ENCODE measurements at regions not wholly inside any gene's neighbourhood (a gene's known extent, or its start where the extent isn't known, plus 50 kb on each side); places are given as distances from the start of the nearest gene placed in this dataset.
A peak's percentile ranks its signal among the peaks of the same experiment; 100 is the strongest.

- DNase-seq (ENCODE audit: low spot score in 2 of 2), result no peak
- in situ Hi-C loops (cut with MboI; ENCODE audit: low sequenced_read_pairs), result no loop called here
- no peak overlapping the region for H3K4me3 ChIP-seq
- no peaks in the 10 kb centered on the region for H3K27me3 ChIP-seq (ENCODE audit: low read depth)
- H3K36me3 ChIP-seq (replicated peaks), result no peaks in the 10 kb centered on the region
- no peaks in the 10 kb centered on the region for H3K9me3 ChIP-seq
- no peaks in the 10 kb centered on the region for H3K4me1 ChIP-seq
Measured at GRCh38 chr1:239507826-239508225, 121.5 kb downstream of the CHRM3 start.

- Histone ChIP-seq H3K27me3 (ENCODE audit: low read depth) (no peaks in the 10 kb centered on the region), H3K9me3 (no peaks in the 10 kb centered on the region), H3K4me1 (no peaks in the 10 kb centered on the region), H3K4me3 (no peak overlapping the region), H3K36me3 (replicated peaks) (no peaks in the 10 kb centered on the region)
- in situ Hi-C loops (cut with MboI; ENCODE audit: low sequenced_read_pairs), result no loop called here
- DNase-seq (ENCODE audit: low spot score in 2 of 2), result peak in 1 of 2 experiments; percentile 15
Measured at GRCh38 chr1:239511875-239512274, 125.5 kb downstream of the CHRM3 start.

DNA sequence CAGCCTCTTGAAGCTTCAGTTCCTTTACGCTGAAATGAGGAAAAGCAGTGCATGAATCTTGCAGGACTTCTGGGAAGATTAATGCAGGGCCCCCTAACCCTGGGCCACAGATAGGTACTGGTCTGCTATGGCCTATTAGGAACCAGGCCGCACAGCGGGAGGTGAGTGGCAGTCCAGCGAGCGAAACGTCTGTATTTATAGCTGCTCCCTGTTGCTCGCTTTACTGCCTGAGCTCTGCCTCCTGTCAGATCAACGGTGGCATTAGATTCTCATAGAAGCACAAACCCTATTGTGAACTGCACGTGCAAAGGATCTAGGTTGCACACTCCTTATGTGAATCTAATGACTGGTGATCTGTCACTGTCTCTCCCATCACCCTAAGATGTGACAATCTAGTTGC is 130.2 kb downstream of the CHRM3 start:
- Histone ChIP-seq H3K4me1 (no peaks in the 10 kb centered on the region), H3K9me3 (no peaks in the 10 kb centered on the region), H3K27me3 (ENCODE audit: low read depth) (no peaks in the 10 kb centered on the region), H3K4me3 (no peak overlapping the region), H3K36me3 (replicated peaks) (no peaks in the 10 kb centered on the region)
- in situ Hi-C loops (cut with MboI; ENCODE audit: low sequenced_read_pairs), result no loop called here
- DNase-seq (ENCODE audit: low spot score in 2 of 2), result no peak

GRCh38 chr1:239526391-239526790 is 140.0 kb downstream of the CHRM3 start:
- H3K36me3 ChIP-seq (replicated peaks), result no peaks in the 10 kb centered on the region
- DNase-seq (ENCODE audit: low spot score in 2 of 2), result no peak
- in situ Hi-C loops (cut with MboI; ENCODE audit: low sequenced_read_pairs), result no loop called here

DNA sequence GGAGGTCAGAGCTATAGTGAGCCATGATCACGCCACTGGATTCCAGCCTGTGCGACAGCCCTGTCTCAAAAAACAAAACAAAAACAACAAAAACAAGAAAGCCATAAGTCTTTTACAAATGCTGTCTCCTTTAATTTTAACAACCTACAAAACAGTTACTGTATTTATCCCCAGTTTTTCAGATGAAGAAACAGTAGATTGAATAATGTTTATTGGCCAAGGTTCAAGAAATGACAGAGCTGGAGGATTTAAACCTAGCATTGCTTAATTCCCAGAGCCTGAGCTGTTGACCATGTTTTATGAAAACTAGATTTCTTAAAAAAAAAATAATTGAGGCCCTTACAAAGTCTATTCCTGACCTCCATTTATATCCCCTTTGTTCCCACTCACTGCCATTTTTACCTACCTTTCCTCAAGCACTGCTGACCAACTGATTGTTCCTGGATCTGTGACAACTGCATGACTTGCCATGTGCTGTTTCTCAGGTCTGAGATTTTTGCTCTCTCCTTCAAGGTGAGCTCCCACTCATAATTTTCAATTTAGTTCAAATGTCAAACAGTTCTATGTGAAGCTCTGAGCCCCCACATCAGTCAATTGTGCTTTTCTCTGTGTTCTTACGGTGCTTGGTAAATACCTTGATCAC is 140.8 kb downstream of the CHRM3 start:
- H3K27me3 ChIP-seq (ENCODE audit: low read depth), result no peaks in the 10 kb centered on the region
- H3K9me3 ChIP-seq, result no peaks in the 10 kb centered on the region
- in situ Hi-C loops (cut with MboI; ENCODE audit: low sequenced_read_pairs), result no loop called here
- no peaks in the 10 kb centered on the region for H3K36me3 ChIP-seq (replicated peaks)
- H3K4me3 ChIP-seq, result no peak overlapping the region
- no peaks in the 10 kb centered on the region for H3K4me1 ChIP-seq
- no peak for DNase-seq (ENCODE audit: low spot score in 2 of 2)

More at GRCh38 chr1:239526391-239526790, 140.0 kb downstream of the CHRM3 start:
- H3K27me3 ChIP-seq (ENCODE audit: low read depth), result no peaks in the 10 kb centered on the region
- H3K4me3 ChIP-seq, result no peak overlapping the region
- H3K9me3 ChIP-seq, result no peaks in the 10 kb centered on the region
- H3K4me1 ChIP-seq, result no peaks in the 10 kb centered on the region

- peaks cover 9% of the 10 kb centered on the region for H3K4me1 ChIP-seq
Measured at GRCh38 chr1:239536165-239536849, 149.9 kb downstream of the CHRM3 start.

DNA sequence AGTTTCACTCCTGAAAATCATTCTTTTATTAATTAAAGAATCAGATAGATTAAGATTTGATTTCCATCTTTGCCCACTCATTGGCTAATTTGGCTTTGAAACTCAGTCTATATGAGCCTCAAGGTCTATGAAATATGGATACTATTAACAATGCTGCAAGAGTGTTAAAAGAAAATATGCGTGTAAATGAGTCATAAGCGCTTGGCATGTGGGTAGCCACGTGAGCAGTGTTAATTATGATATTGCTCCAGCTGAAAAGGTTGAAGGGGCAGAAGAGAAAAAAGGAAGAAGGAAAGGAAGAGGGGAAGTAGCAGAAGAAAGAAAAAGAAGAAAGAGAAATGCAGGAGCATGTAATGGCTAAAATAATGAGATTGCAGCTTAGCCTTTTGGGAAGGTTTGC is 151.4 kb downstream of the CHRM3 start:
- Histone ChIP-seq H3K27me3 (ENCODE audit: low read depth) (no peaks in the 10 kb centered on the region), H3K4me3 (no peak overlapping the region), H3K9me3 (no peaks in the 10 kb centered on the region), H3K4me1 (peaks cover 9% of the 10 kb centered on the region), H3K36me3 (replicated peaks) (no peaks in the 10 kb centered on the region)
- in situ Hi-C loops (cut with MboI; ENCODE audit: low sequenced_read_pairs), result no loop called here
- DNase-seq (ENCODE audit: low spot score in 2 of 2), result no peak

More at GRCh38 chr1:239536165-239536849, 149.9 kb downstream of the CHRM3 start:
- no peak for DNase-seq (ENCODE audit: low spot score in 2 of 2)
- Histone ChIP-seq H3K36me3 (replicated peaks) (no peaks in the 10 kb centered on the region), H3K4me3 (no peak overlapping the region), H3K27me3 (ENCODE audit: low read depth) (no peaks in the 10 kb centered on the region), H3K9me3 (no peaks in the 10 kb centered on the region)
- in situ Hi-C loops (cut with MboI; ENCODE audit: low sequenced_read_pairs), result no loop called here

DNA sequence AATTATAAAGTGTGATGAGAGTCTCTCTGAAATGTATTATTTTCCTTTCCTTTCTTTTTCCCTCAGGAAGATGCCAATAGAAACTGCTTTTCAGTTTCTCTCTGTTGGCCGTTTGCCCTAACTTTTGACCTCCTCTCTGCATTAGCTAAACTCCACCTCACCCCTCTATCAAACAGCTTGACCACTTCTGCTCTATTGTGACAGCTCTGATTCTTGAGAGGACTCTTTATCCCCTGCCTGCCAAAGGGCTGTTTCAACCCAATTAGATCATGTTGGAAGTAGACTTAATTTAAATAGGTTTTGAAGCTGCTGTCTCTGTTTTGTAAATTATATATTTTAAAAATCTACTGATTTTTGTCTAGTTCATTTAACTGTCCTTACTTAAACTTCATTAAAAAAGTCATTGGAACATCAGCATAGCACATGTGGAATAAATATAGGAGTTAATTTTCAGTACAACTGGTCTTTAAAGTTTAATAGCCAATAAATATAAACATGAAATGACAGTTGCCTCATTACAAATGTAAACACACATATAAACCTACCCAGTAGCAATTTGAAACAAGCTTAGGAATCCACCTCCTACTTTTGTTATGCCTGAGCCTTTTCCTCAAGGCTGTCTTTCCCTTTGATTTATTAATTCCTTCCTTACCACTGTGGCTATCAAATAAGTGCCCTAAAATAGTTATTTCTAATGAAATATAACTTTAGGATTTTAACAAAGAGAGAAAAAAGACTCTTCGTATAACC is 152.0 kb downstream of the CHRM3 start:
- Histone ChIP-seq H3K27me3 (ENCODE audit: low read depth) (no peaks in the 10 kb centered on the region), H3K9me3 (no peaks in the 10 kb centered on the region), H3K4me3 (no peak overlapping the region), H3K4me1 (peaks cover 9% of the 10 kb centered on the region), H3K36me3 (replicated peaks) (no peaks in the 10 kb centered on the region)
- in situ Hi-C loops (cut with MboI; ENCODE audit: low sequenced_read_pairs), result no loop called here
- no peak for DNase-seq (ENCODE audit: low spot score in 2 of 2)

DNA sequence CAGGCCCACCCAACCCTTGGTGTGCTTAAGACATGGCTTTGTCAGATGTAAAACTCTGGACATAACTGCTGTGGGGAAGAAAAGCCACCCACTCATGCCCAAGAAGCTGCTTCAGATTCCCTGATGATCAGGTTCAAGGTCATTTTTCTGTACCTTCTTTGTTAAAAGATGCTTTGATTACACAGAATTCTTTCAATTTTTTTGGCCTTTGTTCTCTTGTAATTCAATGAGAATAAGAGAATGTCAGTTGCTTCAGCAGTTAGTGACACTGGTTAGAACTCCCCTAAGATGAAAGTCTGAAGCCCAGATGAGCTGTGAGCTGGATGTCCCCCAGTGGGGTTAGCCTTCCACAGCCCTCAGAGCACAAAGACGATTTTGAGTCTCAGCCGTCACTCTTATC is 152.7 kb downstream of the CHRM3 start:
- H3K36me3 ChIP-seq (replicated peaks), result no peaks in the 10 kb centered on the region
- H3K4me3 ChIP-seq, result no peak overlapping the region
- in situ Hi-C loops (cut with MboI; ENCODE audit: low sequenced_read_pairs), result no loop called here
- H3K9me3 ChIP-seq, result no peaks in the 10 kb centered on the region
- DNase-seq (ENCODE audit: low spot score in 2 of 2), result peak in 1 of 2 experiments; percentile 3
- no peaks in the 10 kb centered on the region for H3K27me3 ChIP-seq (ENCODE audit: low read depth)
- peaks cover 9% of the 10 kb centered on the region for H3K4me1 ChIP-seq

- Histone ChIP-seq H3K36me3 (replicated peaks) (no peaks in the 10 kb centered on the region), H3K4me3 (no peak overlapping the region), H3K4me1 (peaks cover 9% of the 10 kb centered on the region), H3K9me3 (no peaks in the 10 kb centered on the region), H3K27me3 (ENCODE audit: low read depth) (no peaks in the 10 kb centered on the region)
- in situ Hi-C loops (cut with MboI; ENCODE audit: low sequenced_read_pairs), result no loop called here
- DNase-seq (ENCODE audit: low spot score in 2 of 2), result no peak
Measured at GRCh38 chr1:239539812-239540211, 153.4 kb downstream of the CHRM3 start.

DNA sequence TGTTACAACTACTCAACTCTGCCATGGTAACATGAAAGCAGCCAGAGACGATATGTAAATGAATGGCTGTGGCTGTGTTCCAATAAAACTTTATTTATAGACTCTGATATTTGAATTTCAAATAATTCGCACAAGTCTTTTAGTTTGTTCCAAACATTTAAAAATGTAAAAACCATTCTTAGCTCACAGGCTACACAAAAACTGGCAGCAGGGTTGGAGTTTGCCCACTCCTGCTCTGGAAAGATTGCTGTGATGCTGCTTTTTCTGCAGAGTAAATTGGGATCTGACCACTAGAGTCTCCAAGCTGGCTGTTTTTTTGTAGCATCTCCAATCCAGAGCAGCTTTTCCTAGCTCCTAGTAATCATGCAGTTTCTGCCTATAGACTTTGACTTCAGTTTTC is 157.5 kb downstream of the CHRM3 start:
- in situ Hi-C loops (cut with MboI; ENCODE audit: low sequenced_read_pairs), result no loop called here
- H3K27me3 ChIP-seq (ENCODE audit: low read depth), result no peaks in the 10 kb centered on the region
- H3K36me3 ChIP-seq (replicated peaks), result no peaks in the 10 kb centered on the region
- DNase-seq (ENCODE audit: low spot score in 2 of 2), result no peak
- H3K4me3 ChIP-seq, result no peak overlapping the region
- H3K9me3 ChIP-seq, result no peaks in the 10 kb centered on the region
- H3K4me1 ChIP-seq, result peaks cover 6% of the 10 kb centered on the region

- no peak for DNase-seq (ENCODE audit: low spot score in 2 of 2)
- H3K4me1 ChIP-seq, result peaks cover 5% of the 10 kb centered on the region; the same call in 1 of the 2 replicates
- H3K4me3 ChIP-seq, result no peak overlapping the region
- H3K27me3 ChIP-seq (ENCODE audit: low read depth), result no peaks in the 10 kb centered on the region
- no peaks in the 10 kb centered on the region for H3K36me3 ChIP-seq (replicated peaks)
- no peaks in the 10 kb centered on the region for H3K9me3 ChIP-seq
- in situ Hi-C loops (cut with MboI; ENCODE audit: low sequenced_read_pairs), result no loop called here
Measured at GRCh38 chr1:239545466-239545865, 159.1 kb downstream of the CHRM3 start.

DNA sequence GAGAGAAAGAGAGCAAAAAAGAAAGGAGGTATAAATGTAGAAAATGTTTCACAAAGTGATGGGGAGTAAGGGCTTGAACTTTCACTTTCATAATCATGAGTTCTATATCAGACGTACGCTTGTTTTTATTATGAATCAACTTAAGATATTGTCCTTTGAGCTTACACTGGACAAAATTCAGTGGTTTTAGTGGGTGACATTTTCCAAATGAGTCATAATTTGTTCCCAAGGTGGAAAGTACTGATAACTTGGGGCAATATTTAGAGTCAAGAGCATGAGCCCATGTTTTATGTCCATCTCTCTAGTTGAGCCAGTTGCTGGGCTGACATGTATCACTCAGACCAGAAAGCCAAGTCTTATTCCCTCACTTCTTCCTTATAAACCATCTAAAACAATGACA is 161.6 kb downstream of the CHRM3 start:
- H3K4me1 ChIP-seq, result peaks cover 5% of the 10 kb centered on the region; the same call in 1 of the 2 replicates
- no peaks in the 10 kb centered on the region for H3K27me3 ChIP-seq (ENCODE audit: low read depth)
- DNase-seq (ENCODE audit: low spot score in 2 of 2), result no peak
- no peaks in the 10 kb centered on the region for H3K36me3 ChIP-seq (replicated peaks)
- in situ Hi-C loops (cut with MboI; ENCODE audit: low sequenced_read_pairs), result no loop called here
- H3K9me3 ChIP-seq, result no peaks in the 10 kb centered on the region
- no peak overlapping the region for H3K4me3 ChIP-seq

DNA sequence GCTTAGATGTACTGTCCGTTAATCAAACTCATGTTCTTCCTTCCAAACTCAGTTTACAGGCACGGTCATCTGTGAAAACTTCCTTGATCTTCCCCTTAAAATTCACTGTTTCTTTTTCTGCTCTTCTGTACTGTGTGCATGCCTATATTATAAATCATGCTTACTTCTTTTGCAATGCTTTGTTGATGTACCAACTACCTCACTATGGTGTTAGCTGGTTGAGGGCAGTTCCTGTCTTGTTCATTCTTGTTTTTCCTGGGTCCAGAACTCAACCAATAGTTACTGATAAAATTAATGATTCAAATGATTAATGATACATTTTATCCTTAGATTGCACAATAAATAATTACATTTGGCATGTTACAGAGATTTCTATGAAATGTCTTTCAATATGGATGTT is 163.8 kb downstream of the CHRM3 start:
- Histone ChIP-seq H3K9me3 (no peaks in the 10 kb centered on the region), H3K4me3 (no peak overlapping the region), H3K27me3 (ENCODE audit: low read depth) (no peaks in the 10 kb centered on the region), H3K4me1 (peaks cover 4% of the 10 kb centered on the region; the same call in 1 of the 2 replicates), H3K36me3 (replicated peaks) (no peaks in the 10 kb centered on the region)
- no peak for DNase-seq (ENCODE audit: low spot score in 2 of 2)
- in situ Hi-C loops (cut with MboI; ENCODE audit: low sequenced_read_pairs), result no loop called here
